Stimulated activated CD4-positive, alpha-beta T cell treated with anti-CD3 and anti-CD28 coated beads, TNF-alpha, amount 100 ng/mL, for 1 hour (primary cell): ENCODE measurements at regions not wholly inside any gene's neighbourhood (a gene's known extent, or its start where the extent isn't known, plus 50 kb on each side); places are given as distances from the start of the nearest gene placed in this dataset.
"Not testable (repeated sequence)": the region's sequence is repeated elsewhere in the genome, so short reads cannot be mapped to it uniquely, and the experiment has no call there.

Source experiments
- DNase-seq, 3 donors: peaks; one replicate each; pipeline ENCODE4 v3.0.0-alpha.2; 2020; ENCODE audit warnings: low read depth in 3 of 3, low spot score in 1 of 3

- DNase-seq = no peak
Measured at GRCh38 chr2:13351068-13351467, 634.3 kb downstream of the TRIB2 start.

GRCh38 chr2:13353083-13353482 lies 636.3 kb downstream of the TRIB2 start:
- no peak for DNase-seq

DNA sequence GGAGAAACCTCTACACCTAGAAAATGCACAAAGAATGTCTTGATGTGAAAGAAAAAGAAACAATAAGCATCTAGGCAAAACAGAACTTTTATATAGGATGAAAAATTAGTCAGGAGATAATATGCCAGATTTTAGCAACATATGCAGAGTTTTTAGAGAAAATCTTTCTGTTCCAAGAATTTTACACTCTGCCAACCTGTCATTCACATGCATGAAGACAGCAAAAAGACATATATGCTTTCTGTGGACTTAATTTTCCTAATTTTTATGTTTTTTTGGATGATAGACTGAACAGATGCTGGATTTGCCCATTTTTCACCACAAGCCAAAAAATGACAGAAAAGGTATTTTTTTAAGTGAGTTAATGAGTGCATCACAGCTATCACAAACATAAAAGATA lies 637.3 kb downstream of the TRIB2 start:
- DNase-seq = no peak

DNA sequence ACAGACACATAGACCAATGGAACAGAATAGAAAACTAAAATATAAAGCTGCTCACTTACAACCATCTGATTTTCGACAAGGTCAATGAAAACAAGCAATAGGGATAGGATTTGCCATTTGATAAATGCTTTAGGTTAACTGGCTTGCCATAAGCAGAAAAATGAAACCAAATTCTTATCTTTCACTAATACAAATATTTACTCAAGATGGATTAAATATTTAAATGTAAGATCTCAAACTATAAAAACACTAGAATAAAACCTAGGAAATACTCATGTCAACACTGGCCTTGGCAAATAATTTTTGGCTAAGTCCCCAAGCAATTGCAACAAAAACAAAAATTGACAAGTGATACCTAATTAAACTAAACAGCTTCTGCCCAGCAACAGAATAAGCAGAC lies 665.2 kb downstream of the TRIB2 start:
- not testable (repeated sequence) for DNase-seq

DNA sequence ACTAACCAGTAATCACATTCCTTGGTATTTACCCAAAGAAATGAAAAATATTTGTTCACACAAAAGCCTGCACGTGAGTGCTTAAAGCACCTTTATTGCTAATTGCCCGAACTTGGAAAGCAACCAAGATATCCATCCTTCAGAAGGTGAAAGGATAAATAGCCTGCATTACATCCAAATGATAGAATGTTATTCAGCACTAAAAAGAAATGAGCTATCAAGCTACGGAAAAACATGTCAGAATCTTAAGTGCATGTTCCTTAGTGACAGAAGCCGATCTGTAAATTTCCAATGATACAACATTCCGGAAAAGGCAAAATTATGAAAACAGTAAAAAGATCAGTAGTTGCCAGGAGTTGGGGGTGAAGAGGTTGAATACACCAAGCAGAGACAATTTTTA lies 672.4 kb downstream of the TRIB2 start:
- not testable (repeated sequence) for DNase-seq

DNA sequence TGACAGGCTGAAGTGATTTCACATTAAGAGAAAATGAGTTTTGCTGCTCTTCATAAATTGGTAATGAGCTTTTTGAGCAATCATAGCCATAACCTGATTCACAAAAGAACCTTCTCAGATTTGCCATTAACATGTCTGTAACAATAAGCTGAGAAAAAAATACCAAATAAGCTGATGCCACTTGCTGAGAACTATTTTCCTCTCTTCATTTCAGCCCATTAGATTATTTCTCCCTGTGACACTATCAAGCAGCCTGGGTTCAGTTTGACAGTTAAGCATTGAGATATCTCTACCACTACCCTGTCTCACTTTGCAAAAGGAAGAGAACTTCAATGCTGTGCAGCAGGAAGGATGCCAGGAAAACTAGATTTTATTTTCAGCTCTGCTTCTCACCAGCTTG lies 673.9 kb downstream of the TRIB2 start:
- no peak for DNase-seq

DNA sequence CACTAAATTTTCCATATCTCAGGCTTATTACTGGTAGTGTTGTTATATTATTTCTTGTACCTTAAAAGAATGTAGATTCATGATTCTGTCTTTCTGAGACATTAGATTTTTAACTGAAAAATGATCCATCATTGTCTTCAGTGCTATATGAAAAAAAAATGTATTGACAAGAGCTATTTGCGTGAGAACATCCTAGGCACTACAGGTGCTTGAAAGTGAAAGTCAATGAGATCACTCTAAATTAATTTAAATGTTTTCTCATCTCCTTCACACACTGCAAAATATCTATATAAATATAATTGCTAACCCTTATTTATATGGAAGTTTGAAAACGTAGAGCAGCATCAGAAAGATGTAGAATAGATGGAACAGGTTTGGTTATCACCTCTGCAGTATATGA lies 684.6 kb downstream of the TRIB2 start:
- DNase-seq = no peak

GRCh38 chr2:13413989-13414388 lies 697.3 kb downstream of the TRIB2 start:
- no peak for DNase-seq

- no peak for DNase-seq
Measured at GRCh38 chr2:13414897-13415296, 698.2 kb downstream of the TRIB2 start.

DNA sequence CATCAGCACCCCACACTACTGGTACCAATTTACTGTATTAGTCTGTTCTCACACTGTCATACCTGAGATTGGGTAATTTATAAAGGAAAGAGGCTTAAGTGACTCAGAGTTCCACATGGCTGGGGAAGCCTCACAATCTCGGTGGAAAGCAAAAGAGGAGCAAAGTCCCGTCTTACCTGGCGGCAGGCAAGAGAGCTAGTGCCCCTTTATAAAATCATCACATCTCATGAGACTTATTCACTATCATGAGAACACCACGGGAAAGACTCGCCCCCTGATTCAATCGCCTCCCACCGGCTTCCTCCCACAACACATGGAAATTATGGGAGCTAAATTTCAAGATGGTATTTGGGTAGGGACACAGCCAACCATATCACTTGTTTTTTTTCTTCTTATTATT lies 717.2 kb downstream of the TRIB2 start:
- DNase-seq = no peak

GRCh38 chr2:13443554-13444261 lies 727.0 kb downstream of the TRIB2 start:
- not testable (repeated sequence) for DNase-seq

GRCh38 chr2:13462464-13462863 lies 745.7 kb downstream of the TRIB2 start:
- no peak for DNase-seq

DNA sequence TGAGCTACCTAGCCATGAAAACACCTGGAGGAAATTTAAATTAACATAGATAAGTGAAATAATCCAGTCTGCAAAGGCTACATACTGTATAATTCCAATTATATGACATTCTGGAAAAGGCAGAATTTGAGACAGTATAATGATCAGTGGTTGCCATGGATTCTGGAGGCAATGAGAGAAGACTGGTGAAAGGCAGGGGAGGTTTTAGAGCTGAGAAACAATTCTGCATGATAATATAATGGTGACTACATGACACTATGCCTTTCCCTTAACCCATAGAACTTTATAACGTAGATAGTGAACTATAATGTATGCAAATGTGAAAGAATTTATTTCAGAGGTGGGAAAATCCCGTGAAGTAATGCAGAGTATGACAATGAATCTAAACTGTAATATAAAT lies 749.3 kb downstream of the TRIB2 start:
- DNase-seq = no peak

DNA sequence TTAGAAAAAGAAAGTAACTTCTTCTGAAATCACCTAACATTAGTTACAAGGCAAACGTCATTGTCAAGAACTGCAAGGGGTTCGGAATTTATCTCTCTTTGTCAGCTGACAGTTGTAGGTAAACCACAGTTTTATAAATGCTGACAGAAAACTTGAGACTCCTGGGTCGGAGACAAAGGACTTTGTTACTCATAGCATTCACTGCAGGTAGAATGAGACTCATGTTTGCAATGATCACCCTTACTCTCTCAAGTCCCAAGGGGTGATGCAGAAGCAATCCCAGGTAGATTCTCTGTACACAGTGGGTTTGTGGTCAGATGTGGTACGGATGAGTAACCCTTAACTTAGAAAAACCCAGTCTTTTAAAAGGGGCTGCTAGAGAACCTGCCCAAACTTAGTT lies 757.8 kb downstream of the TRIB2 start:
- DNase-seq = no peak

DNA sequence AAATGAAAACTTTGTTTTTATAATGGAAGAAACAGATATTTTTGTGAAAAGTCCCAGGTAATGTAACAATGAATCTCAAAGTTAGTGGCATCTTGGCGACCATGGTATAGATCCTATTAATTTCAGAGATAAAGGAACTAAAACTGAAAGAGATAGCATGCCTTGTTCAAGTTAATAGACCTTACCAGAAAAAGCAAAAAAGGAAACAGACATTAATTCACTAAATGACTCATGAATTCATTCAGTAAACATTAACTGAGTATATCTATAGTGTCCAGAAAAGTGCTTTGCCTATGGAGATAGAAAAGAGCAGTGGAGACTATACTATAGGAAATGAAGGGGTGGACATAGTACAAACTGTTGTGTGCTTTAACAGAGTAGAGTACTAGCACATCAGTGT lies 763.3 kb downstream of the TRIB2 start:
- DNase-seq = no peak

GRCh38 chr2:13481201-13481600 lies 764.5 kb downstream of the TRIB2 start:
- no peak for DNase-seq

- no peak for DNase-seq
Measured at GRCh38 chr2:13485256-13485655, 768.5 kb downstream of the TRIB2 start.

DNA sequence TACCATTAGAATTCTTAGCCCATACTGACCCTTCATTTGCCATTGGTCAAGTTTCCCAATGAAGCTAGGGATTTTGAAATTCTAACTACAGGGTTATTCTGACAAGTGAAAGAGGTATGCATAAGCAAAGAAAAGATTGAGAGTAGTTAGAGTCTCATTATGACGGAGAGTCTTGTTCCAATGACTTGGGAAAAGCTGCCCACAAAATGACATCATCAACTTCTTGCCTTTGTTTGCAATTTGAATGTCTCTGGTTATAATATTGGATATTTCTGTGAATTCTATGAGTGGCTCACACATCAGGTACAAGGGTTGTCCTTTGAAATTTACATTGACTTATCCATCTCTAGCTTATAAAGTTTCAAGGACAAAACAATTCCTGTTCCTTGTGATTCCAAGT lies 772.2 kb downstream of the TRIB2 start:
- DNase-seq = no peak

DNA sequence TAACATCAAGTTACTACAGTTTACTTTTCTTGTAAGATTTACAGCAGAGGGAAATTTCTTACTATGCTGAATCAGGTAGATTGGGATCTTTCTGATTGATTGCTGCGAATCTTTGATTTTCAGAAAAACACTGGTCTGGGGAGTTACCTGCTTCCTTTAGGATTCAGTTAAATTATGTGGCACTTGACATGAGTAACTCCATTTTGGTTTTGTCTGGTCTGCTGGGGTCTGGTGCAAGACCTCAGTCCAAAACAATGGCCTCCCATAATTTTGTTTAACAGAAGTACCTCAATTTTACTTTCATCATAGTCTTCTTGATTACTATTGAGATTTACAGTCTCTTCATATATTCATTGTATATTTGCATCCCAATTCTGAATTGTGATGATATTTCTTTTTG lies 775.5 kb downstream of the TRIB2 start:
- no peak for DNase-seq

GRCh38 chr2:13495051-13495450 lies 778.3 kb downstream of the TRIB2 start:
- DNase-seq = no peak

- DNase-seq = no peak
Measured at GRCh38 chr2:13504808-13505207, 788.1 kb downstream of the TRIB2 start.

DNA sequence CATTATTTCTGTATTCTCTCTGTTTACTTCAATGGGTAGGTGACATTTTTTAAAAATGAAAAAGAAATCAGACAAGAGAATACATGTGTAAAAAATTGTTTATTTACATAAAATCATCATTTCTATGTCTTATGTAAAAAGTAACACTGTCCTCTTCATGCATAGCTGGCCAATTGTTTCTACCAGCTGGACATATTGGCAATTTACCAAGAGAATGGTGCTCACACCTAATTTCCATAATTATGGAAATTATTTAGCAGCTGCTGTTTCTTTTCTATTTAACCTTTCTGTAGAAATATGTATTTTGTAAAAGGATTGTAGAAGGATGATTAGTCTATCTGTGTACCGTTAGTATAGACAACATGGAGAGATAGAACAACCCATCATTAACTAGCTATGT lies 791.9 kb downstream of the TRIB2 start:
- DNase-seq = no peak

- no peak for DNase-seq
Measured at GRCh38 chr2:13515254-13515653, 798.5 kb downstream of the TRIB2 start.

GRCh38 chr2:13522096-13522495 lies 805.4 kb downstream of the TRIB2 start:
- DNase-seq = no peak
